NCI-H187 (cell line): ENCODE measurements at regions not wholly inside any gene's neighbourhood (a gene's known extent, or its start where the extent isn't known, plus 50 kb on each side); places are given as distances from the start of the nearest gene placed in this dataset.
"Not testable (repeated sequence)": the region's sequence is repeated elsewhere in the genome, so short reads cannot be mapped to it uniquely, and the experiment has no call there.

ENCODE experiments used
- DNase-seq, 2 experiments: peaks; one replicate each; lab custom pipeline; 2025; lab: John Stamatoyannopoulos, UW

- no peak for DNase-seq
Measured at GRCh38 chr20:1845163-1845523, 50.1 kb upstream of the SIRPA start.

DNA sequence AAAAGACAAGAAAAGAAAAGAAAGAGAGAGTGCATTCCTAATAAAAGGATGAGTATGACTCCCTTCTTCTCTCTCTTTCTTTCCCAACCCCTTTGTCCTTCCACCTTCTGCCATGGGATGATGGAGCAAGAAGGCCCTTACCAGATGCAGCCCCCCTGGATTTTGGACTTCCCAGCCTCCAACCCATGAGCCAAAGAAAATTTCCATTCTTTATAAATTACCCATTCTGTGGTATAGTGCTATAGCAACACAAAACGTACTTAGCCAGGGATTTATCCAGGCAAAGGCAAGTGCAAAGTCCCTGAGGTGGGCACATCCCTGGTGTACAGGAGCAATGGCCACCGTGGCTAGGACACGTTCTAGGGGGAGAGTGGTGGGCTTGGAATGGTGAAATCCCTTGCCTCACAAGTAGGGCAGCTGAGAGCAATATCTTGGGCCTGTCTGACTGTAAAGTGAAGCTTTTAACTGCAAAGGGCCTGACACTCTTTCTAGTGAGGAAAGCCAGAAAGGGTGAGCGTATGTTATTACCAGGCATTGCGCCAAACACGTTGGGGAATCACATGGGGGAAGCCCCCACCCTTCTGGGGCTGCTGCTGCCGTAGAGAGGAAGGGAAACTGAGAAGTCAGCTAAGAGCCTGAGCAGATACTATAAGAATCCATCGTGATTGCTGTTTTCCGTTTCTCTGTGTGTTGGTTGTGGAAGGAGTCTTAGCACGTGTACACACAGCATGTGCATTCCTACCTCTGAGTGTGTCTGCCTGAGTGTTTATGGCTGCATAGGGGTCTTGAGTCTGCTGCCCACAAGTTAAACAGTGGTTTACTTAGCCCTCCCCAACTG, 50.7 kb upstream of the SIRPA start:
- no peak for DNase-seq

DNA sequence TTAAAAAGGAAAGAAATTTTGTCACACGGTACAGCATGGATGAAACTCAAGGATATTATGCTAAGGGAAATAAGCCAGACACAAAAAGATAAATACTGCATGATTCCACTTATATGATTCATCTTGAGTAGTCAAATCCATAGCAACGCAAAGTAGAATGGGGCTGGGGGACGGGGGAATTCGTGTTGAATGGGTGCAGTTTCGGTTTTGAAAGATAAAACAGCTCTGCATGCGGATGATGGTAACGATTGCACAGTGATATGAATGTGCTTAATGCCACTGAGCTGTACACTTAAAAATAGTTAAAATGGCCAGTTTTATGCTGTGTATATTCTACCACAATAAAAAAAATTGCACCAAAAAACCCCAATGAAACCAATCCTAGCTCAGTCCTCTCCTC, 52.9 kb upstream of the SIRPA start:
- DNase-seq, result no peak

GRCh38 chr20:1841554-1842140, 53.6 kb upstream of the SIRPA start:
- DNase-seq, result no peak

GRCh38 chr20:1840817-1841553, 54.2 kb upstream of the SIRPA start:
- DNase-seq, result no peak

DNA sequence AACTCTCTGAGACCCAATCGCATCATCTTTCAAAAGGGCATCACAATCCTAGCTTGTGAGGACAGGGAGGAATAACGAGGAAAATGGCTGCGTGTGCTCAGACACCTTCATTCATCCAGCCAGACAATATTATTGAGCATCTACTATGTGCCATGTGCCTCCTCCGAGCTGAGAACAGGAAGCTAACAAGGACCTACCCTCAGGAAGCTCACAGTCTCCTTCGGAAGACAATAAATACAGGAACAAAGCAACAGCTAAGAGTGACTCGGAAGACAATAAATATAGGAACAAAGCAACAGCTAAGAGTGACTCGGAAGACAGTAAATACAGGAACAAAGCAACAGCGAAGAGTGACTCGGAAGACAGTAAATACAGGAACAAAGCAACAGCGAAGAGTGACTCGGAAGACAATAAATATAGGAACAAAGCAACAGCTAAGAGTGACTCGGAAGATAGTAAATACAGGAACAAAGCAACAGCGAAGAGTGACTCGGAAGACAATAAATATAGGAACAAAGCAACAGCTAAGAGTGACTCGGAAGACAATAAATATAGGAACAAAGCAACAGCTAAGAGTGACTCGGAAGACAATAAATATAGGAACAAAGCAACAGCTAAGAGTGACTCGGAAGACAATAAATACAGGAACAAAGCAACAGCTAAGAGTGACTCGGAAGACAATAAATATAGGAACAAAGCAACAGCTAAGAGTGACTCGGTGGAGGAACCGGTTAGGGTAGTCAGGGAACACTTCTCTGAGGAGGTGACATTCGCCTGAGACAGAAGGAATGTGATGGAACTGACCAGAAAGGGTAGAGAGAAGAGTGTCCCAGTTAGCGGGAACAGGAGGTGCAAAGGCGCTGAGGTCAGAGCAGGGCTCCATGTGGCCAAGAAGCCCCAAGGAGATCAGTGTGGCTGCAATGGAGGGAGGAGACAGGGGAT, 55.6 kb upstream of the SIRPA start:
- not testable (repeated sequence) for DNase-seq

GRCh38 chr20:1838556-1839279, 56.5 kb upstream of the SIRPA start:
- DNase-seq, result no peak

DNA sequence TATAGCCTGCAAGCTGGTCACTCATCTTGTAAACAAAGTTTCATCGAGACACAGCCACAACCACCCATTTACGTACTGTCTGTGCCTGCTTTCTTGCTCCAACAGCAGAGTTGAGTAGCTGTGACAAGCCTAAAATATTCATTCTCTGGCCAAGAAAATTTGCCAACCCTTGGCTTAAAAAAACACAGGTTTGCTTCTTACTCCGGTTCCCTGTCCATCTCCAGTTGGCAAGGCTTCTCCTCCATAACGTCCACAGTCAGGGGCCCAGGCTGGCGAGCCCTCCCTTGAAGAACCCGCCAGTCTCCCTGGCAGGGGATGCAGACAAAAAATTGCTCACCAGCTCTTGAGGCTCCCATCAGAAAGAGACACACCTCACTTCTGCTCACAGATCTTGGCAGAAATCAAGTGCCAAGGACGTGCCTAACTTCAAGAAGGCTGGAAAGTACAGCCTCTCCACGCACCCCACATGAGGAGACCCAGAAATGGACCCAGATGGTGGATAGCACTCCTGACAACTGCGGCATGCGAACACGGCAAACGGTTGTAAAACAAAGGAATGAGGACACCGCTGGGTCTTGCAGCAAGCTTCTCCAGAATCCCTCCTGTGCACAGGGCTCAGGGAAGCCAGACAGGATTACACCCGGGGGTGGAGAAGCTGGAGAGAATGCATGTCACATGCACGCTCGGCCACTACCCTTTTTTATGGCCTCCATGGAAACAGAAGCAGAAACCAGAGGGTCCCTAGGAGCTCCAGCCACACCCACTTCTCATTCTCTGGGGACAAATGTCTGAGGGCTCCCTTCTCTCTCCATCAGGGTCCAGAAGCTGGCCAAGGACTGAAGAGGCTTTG, 59.8 kb upstream of the SIRPA start:
- DNase-seq, result no peak

- DNase-seq, result no peak
Measured at GRCh38 chr20:1833728-1834726, 61.2 kb upstream of the SIRPA start.

- DNase-seq, result no peak
Measured at GRCh38 chr20:1833216-1833615, 62.0 kb upstream of the SIRPA start.

- DNase-seq, result no peak
Measured at GRCh38 chr20:1832634-1833033, 62.6 kb upstream of the SIRPA start.

- DNase-seq, result no peak
Measured at GRCh38 chr20:1831606-1832005, 63.6 kb upstream of the SIRPA start.

DNA sequence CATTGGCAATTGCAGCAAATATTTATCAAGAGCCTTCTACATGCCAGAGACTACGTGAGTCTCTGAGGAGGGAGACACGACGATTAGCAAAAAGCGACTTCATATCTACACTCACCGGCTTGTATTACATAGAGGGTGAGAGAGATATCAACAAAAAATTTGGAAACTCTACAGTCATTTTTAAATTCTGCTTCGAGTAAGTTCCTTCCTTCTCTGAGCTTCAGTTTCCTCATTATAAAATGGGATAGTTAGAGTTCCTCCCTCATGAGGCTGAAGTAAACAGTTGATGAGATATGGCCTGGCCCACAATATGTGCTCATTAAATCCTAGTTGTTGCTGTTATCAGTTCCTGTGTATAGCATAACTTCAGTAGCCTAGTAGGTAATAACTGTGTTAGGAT, 64.1 kb upstream of the SIRPA start:
- DNase-seq, result no peak

DNA sequence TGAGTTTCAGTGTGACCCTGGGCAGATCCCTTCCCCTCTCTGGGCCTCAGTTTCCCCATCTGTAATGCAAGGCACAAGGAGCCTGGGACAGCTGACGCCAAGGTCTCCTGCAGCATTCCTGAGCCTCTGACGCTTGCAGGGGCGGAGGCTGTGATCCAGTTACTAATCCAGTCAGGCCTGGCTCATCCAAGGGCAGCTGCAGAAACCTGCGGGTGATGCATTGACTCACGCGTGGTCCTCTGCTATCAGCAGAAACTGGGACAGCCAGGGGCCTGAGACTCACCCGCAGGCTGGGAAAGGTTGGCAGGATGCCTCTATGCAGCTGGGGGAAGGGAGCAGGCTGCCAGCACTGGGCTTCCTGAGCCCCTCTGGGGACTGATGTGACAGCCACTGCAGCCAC, 65.0 kb upstream of the SIRPA start:
- no peak for DNase-seq

DNA sequence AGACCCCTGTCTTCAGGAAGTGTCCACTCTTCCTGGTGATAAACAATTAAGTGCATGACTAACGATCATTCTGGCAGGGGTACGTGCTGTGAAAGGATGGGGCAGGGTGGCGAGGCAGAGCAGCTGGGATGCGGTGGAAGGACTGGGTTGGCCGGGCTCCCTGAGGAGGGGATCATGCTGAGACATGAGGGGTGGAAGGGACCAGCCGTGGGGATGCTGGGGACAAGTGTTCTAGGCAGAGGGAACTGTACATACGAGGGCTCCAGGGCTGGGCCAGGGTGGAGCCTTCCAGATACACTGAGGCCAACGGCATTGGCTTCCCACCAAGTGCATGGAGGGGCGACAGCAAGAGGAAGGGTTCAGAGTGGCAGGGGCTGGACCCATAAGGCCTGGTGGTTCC, 65.7 kb upstream of the SIRPA start:
- no peak for DNase-seq

DNA sequence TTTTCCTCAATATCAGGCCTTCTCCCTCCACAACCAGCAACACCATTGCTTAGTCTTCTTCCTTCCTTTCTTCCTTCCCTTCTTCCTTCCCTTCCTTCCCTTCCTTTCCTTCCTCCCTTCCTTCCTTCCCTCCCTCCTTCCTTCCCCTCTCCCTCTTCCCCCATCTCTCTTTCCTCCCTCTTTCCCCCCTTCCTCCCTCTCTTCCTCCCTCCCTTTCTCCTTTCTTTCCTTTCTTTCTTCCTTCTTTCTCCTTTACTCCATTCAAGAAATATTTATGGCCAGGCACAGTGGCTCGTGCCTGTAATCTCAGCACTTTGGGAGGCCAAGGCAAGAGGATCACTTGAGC, 66.4 kb upstream of the SIRPA start:
- DNase-seq, result no peak

GRCh38 chr20:1827974-1828785, 67.0 kb upstream of the SIRPA start:
- DNase-seq, result no peak

- DNase-seq, result no peak
Measured at GRCh38 chr20:1827510-1827973, 67.7 kb upstream of the SIRPA start.
